Vagina (tissue), 2 donors: ENCODE measurements at regions not wholly inside any gene's neighbourhood (a gene's known extent, or its start where the extent isn't known, plus 50 kb on each side); places are given as distances from the start of the nearest gene placed in this dataset.

Source experiments
- POLR2AphosphoS5 ChIP-seq, 2 donors: sonication (generic); formaldehyde crosslinking; IDR thresholded peaks; one replicate each; pipeline ENCODE4 v1.9.0; 2017; ENCODE audit warnings: antibody characterized with exemption in 2 of 2, mild to moderate bottlenecking in 2 of 2, low read depth in 1 of 2; ENCODE audit not compliant: insufficient read depth in 1 of 2
- TF ChIP-seq, protein P1 (sequence below), 3 experiments: fragments of 450-650 bp in 2 of 3; fragments of 200-600 bp in 1 of 3; sonication (generic) in 1 of 3; IDR thresholded peaks; one replicate each; pipeline ENCODE4 v1.5.1; 2017 to 2019; ENCODE audit warnings: antibody characterized with exemption in 3 of 3, mild to moderate bottlenecking in 2 of 3, moderate library complexity in 2 of 3

DNA sequence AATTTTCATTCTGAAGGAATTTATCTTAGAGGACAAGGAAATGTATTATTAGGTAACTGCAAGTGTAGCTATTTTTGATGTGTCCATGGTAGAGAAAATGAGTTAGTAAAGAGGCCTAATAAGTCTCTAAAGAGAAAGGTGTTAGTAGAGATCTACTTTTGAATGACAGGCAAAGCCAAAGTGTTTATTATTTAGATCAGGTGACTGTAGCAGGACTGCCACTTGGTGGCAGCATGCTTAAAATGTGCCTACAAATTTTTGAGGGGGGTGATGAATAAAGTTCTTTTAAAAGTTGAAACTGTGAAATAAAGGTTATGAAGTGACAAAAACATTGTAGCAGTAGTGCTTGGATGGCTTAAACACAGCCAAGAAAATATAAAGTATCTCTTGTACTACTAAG is 421.5 kb upstream of the MEIS1 start:
- TF ChIP-seq, protein P1, sequence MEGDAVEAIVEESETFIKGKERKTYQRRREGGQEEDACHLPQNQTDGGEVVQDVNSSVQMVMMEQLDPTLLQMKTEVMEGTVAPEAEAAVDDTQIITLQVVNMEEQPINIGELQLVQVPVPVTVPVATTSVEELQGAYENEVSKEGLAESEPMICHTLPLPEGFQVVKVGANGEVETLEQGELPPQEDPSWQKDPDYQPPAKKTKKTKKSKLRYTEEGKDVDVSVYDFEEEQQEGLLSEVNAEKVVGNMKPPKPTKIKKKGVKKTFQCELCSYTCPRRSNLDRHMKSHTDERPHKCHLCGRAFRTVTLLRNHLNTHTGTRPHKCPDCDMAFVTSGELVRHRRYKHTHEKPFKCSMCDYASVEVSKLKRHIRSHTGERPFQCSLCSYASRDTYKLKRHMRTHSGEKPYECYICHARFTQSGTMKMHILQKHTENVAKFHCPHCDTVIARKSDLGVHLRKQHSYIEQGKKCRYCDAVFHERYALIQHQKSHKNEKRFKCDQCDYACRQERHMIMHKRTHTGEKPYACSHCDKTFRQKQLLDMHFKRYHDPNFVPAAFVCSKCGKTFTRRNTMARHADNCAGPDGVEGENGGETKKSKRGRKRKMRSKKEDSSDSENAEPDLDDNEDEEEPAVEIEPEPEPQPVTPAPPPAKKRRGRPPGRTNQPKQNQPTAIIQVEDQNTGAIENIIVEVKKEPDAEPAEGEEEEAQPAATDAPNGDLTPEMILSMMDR (IDR thresholded peaks at IDR 0.05), result no peak
- no peak for TF ChIP-seq POLR2AphosphoS5 (IDR thresholded peaks at IDR 0.05; ENCODE audit: insufficient read depth in 1 of 2, low read depth in 1 of 2)
